SKM-1 treated with dmso at 0.1 percent for 144 hours (cell line): ENCODE measurements at regions not wholly inside any gene's neighbourhood (a gene's known extent, or its start where the extent isn't known, plus 50 kb on each side); places are given as distances from the start of the nearest gene placed in this dataset.
A peak's percentile ranks its signal among the peaks of the same experiment; 100 is the strongest.
"Not testable (repeated sequence)": the region's sequence is repeated elsewhere in the genome, so short reads cannot be mapped to it uniquely, and the experiment has no call there.

Source experiments
- DNase-seq: peaks from one replicate; lab custom pipeline; 2025; ENCODE audit not compliant: unreplicated experiment; lab: John Stamatoyannopoulos, UW

DNA sequence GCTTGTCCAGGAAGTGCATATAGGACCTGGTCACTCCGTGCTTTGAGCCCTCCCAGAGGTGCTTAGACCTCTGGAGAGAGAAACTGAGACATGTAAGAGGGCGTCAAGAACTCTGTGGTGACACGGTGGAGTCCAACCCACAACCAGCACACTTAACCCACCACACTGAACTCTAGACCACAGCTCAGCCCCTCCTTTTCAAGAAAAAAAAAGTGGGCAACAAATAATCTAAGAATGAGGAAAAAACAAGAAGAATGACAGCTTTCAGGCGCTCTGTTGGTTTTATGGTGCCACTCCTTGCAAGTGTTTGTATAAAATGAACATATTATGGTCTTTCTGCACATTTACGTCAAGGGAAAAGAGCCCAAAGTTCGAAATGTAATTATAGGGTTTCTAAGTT is 50.2 kb upstream of the SNAPC3 start:
- no peak for DNase-seq

GRCh38 chr9:15371448-15371845 is 51.2 kb upstream of the SNAPC3 start:
- no peak for DNase-seq

- DNase-seq: no peak
Observed at GRCh38 chr9:15370466-15371447, 51.9 kb upstream of the SNAPC3 start.

DNA sequence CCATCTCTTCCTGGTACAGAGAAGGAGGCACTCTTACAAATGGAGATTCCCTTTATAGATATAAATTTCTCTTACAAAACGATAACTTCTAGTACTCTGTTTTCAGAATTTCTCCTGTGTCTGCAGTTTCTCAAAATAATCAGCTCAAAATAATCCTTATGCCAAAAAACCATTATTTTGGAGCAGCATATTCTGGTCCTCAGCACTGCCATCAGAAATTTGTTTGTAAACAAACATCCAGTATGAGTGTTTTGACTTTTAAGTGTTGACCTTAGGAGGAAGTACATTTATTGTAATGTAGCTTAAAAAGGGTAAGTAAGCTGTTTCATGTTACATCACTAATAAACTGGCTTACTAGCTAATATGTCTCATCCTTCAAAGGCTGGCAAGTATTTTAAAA is 52.8 kb upstream of the SNAPC3 start:
- DNase-seq: no peak

DNA sequence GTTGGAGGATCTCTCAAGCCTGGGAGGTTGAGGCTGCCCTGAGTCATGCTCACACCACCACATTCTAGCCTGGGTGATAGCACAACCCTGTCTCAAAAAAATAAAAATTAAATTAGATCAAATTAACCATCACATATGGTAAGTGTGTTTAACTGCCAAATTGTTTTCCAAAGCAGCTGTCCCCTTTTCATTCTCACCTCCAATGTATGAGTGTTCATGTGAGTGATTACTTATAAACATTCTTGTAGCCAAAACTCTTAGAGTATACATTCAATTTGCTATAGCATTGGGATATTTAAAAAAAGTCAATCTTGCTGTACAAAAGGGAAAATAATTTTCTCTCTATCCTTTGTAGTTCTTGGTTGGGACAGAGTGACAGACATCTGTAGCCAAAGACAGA is 53.4 kb upstream of the SNAPC3 start:
- no peak for DNase-seq

- DNase-seq: not testable (repeated sequence)
Observed at GRCh38 chr9:15364975-15365553, 57.6 kb upstream of the SNAPC3 start.

- no peak for DNase-seq
Observed at GRCh38 chr9:15361737-15362136, 54.7 kb upstream of the TTC39B start.

- peak; percentile 63 for DNase-seq
Observed at GRCh38 chr9:15357050-15357653, 50.1 kb upstream of the TTC39B start.
